Parathyroid adenoma (tissue), 2 donors: ENCODE measurements at regions not wholly inside any gene's neighbourhood (a gene's known extent, or its start where the extent isn't known, plus 50 kb on each side); places are given as distances from the start of the nearest gene placed in this dataset.

Experiments
- H2AFZ ChIP-seq: fragments of 300-600 bp; sonication (generic); one replicate; pipeline ENCODE4 v1.7.0; 2017; ENCODE audit warnings: antibody characterized with exemption, mild to moderate bottlenecking
- H3K27ac ChIP-seq: fragments of 300-600 bp; sonication (generic); one replicate; pipeline ENCODE4 v1.7.0; 2017
- H3K27me3 ChIP-seq: fragments of 300-600 bp; sonication (generic); one replicate; pipeline ENCODE4 v1.7.0; 2017; ENCODE audit warnings: low read length; ENCODE audit not compliant: control insufficient read depth, insufficient read depth
- H3K36me3 ChIP-seq: fragments of 300-600 bp; sonication (generic); one replicate; pipeline ENCODE4 v1.7.0; 2017; ENCODE audit warnings: low read length; ENCODE audit not compliant: control insufficient read depth, insufficient read depth
- H3K4me1 ChIP-seq: fragments of 300-600 bp; sonication (generic); one replicate; pipeline ENCODE4 v1.7.0; 2017; ENCODE audit warnings: control low read depth
- H3K4me2 ChIP-seq: fragments of 300-600 bp; sonication (generic); one replicate; pipeline ENCODE4 v1.7.0; 2017; ENCODE audit warnings: low read length
- H3K4me3 ChIP-seq: fragments of 300-600 bp; sonication (generic); one replicate; pipeline ENCODE4 v1.7.0; 2017; ENCODE audit warnings: low read depth, low read length
- H3K79me2 ChIP-seq: fragments of 300-600 bp; sonication (generic); one replicate; pipeline ENCODE4 v1.7.0; 2017; ENCODE audit warnings: control low read depth
- H3K9ac ChIP-seq: fragments of 300-600 bp; sonication (generic); one replicate; pipeline ENCODE4 v1.7.0; 2017; ENCODE audit warnings: mild to moderate bottlenecking
- H3K9me3 ChIP-seq: fragments of 300-600 bp; sonication (generic); one replicate; pipeline ENCODE4 v1.7.0; 2017; ENCODE audit warnings: low read length; ENCODE audit not compliant: control insufficient read depth
- CTCF ChIP-seq: fragments of 300-600 bp; sonication (generic); IDR thresholded peaks from one replicate; pipeline ENCODE4 v1.7.0; 2017; ENCODE audit warnings: antibody characterized with exemption, mild to moderate bottlenecking
- donor health status: primary hyperparathyroidism.

GRCh38 chr6:126811321-126811720 lies 307.1 kb upstream of the RSPO3 start:
- Histone ChIP-seq H3K27ac (no peak overlapping the region), H3K36me3 (no peaks in the 10 kb centered on the region), H3K4me2 (no peak overlapping the region), H3K27me3 (no peaks in the 10 kb centered on the region), H3K9ac (no peak overlapping the region), H3K9me3 (no peaks in the 10 kb centered on the region), H2AFZ (no peak overlapping the region), H3K4me1 (no peaks in the 10 kb centered on the region), H3K4me3 (no peak overlapping the region), H3K79me2 (no peaks in the 10 kb centered on the region)
- no peak for TF ChIP-seq CTCF

GRCh38 chr6:126812010-126812409 lies 306.5 kb upstream of the RSPO3 start:
- no peaks in the 10 kb centered on the region for H3K9me3 ChIP-seq
- no peaks in the 10 kb centered on the region for H3K79me2 ChIP-seq
- H3K36me3 ChIP-seq, result no peaks in the 10 kb centered on the region
- no peak for TF ChIP-seq CTCF
- no peaks in the 10 kb centered on the region for H3K4me1 ChIP-seq
- H3K4me2 ChIP-seq, result no peak overlapping the region
- H3K9ac ChIP-seq, result no peak overlapping the region
- no peaks in the 10 kb centered on the region for H3K27me3 ChIP-seq
- H3K27ac ChIP-seq, result no peak overlapping the region
- no peak overlapping the region for H2AFZ ChIP-seq
- no peak overlapping the region for H3K4me3 ChIP-seq

GRCh38 chr6:126812651-126813050 lies 305.8 kb upstream of the RSPO3 start:
- H3K4me2 ChIP-seq, result no peak overlapping the region
- no peaks in the 10 kb centered on the region for H3K4me1 ChIP-seq
- H3K27ac ChIP-seq, result no peak overlapping the region
- H3K79me2 ChIP-seq, result no peaks in the 10 kb centered on the region
- no peaks in the 10 kb centered on the region for H3K9me3 ChIP-seq
- H3K4me3 ChIP-seq, result no peak overlapping the region
- H3K36me3 ChIP-seq, result no peaks in the 10 kb centered on the region
- H2AFZ ChIP-seq, result peak overlapping the region; percentile 2
- H3K27me3 ChIP-seq, result no peaks in the 10 kb centered on the region
- TF ChIP-seq CTCF, result no peak
- no peak overlapping the region for H3K9ac ChIP-seq

- no peak for TF ChIP-seq CTCF
- no peak overlapping the region for H3K4me3 ChIP-seq
- H3K36me3 ChIP-seq, result no peaks in the 10 kb centered on the region
- H3K9ac ChIP-seq, result no peak overlapping the region
- H3K27me3 ChIP-seq, result no peaks in the 10 kb centered on the region
- no peaks in the 10 kb centered on the region for H3K9me3 ChIP-seq
- H3K4me1 ChIP-seq, result peaks cover 7% of the 10 kb centered on the region
- H3K27ac ChIP-seq, result no peak overlapping the region
- H3K79me2 ChIP-seq, result no peaks in the 10 kb centered on the region
- H2AFZ ChIP-seq, result no peak overlapping the region
- H3K4me2 ChIP-seq, result no peak overlapping the region
Measured at GRCh38 chr6:126820634-126821033, 297.8 kb upstream of the RSPO3 start.

GRCh38 chr6:126821706-126822105 lies 296.8 kb upstream of the RSPO3 start:
- no peaks in the 10 kb centered on the region for H3K36me3 ChIP-seq
- no peaks in the 10 kb centered on the region for H3K79me2 ChIP-seq
- no peak for TF ChIP-seq CTCF
- no peak overlapping the region for H3K9ac ChIP-seq
- no peak overlapping the region for H3K4me2 ChIP-seq
- H3K27ac ChIP-seq, result no peak overlapping the region
- peaks cover 7% of the 10 kb centered on the region for H3K4me1 ChIP-seq
- no peaks in the 10 kb centered on the region for H3K27me3 ChIP-seq
- H3K4me3 ChIP-seq, result no peak overlapping the region
- H2AFZ ChIP-seq, result no peak overlapping the region
- no peaks in the 10 kb centered on the region for H3K9me3 ChIP-seq
